Caco-2 (cell line): ENCODE measurements at regions not wholly inside any gene's neighbourhood (a gene's known extent, or its start where the extent isn't known, plus 50 kb on each side); places are given as distances from the start of the nearest gene placed in this dataset.

Experiments used
- BruUV-seq: library from RNA; stranded (reverse); fragments of 400-500 nt; replicated peaks from 2 replicates; lab custom pipeline; 2021; lab: Mats Ljungman, UMichigan
- CTCF ChIA-PET: fragments of 300-600 bp; sonication (Branson Sonifier 250); formaldehyde crosslinking; loops from one replicate; lab custom pipeline; 2022; ENCODE audit warnings: antibody characterized with exemption; lab: Charles Lee
- POLR2A ChIA-PET: fragments of 300-600 bp; sonication (Branson Sonifier 250); formaldehyde crosslinking; loops from one replicate; lab custom pipeline; 2022; ENCODE audit warnings: antibody characterized with exemption; lab: Charles Lee
- DNase-seq, 2 experiments: peaks; one replicate each; pipeline versions ENCODE4 v3.0.0 to v3.0.0-alpha.2; 2020 to 2022
- H3K27me3 ChIP-seq: replicated peaks from 2 replicates; pipeline ENCODE4 v1.6.0; 2011; ENCODE audit warnings: low read length; ENCODE audit not compliant: control insufficient read depth, insufficient read depth
- H3K36me3 ChIP-seq: 2 replicates; pipeline ENCODE4 v1.5.1; 2011; ENCODE audit warnings: low read length; ENCODE audit not compliant: control insufficient read depth, insufficient read depth
- H3K4me1 ChIP-seq: fragments of 250-450 bp; sonication (Bioruptor Pico); 2 replicates; pipeline ENCODE4 v1.5.1; 2020; ENCODE audit warnings: mild to moderate bottlenecking
- H3K4me3 ChIP-seq: 2 replicates; pipeline ENCODE4 v1.5.1; 2011; ENCODE audit warnings: low read depth, mild to moderate bottlenecking, control low read depth, low read length
- H3K9me3 ChIP-seq: fragments of 250-450 bp; sonication (Bioruptor Pico); 2 replicates; pipeline ENCODE4 v1.5.1; 2020; ENCODE audit warnings: mild to moderate bottlenecking, moderate library complexity
- H3K27ac Mint-ChIP-seq: one replicate; pipeline ENCODE4 v1.8.0; 2022; ENCODE audit warnings: mixed read lengths; ENCODE audit not compliant: unreplicated experiment
- H3K27me3 Mint-ChIP-seq: one replicate; pipeline ENCODE4 v1.8.0; 2022; ENCODE audit warnings: mixed read lengths; ENCODE audit not compliant: insufficient read depth, unreplicated experiment
- H3K36me3 Mint-ChIP-seq: one replicate; pipeline ENCODE4 v1.8.0; 2022; ENCODE audit warnings: mild to moderate bottlenecking, mixed read lengths; ENCODE audit not compliant: insufficient read depth, unreplicated experiment
- H3K4me1 Mint-ChIP-seq: one replicate; pipeline ENCODE4 v1.8.0; 2022; ENCODE audit warnings: low read depth, mixed read lengths; ENCODE audit not compliant: unreplicated experiment
- H3K4me3 Mint-ChIP-seq: one replicate; pipeline ENCODE4 v1.8.0; 2022; ENCODE audit warnings: mild to moderate bottlenecking, moderate library complexity, mixed read lengths; ENCODE audit not compliant: unreplicated experiment
- H3K9me3 Mint-ChIP-seq: one replicate; pipeline ENCODE4 v1.8.0; 2022; ENCODE audit warnings: mixed read lengths; ENCODE audit not compliant: unreplicated experiment
- intact Hi-C: fragments of 100-400 bp; cut with micrococcal nuclease; formaldehyde crosslinking; loops from one replicate; pipeline ENCODE4 v1.10.0; 2022; ENCODE audit not compliant: unreplicated experiment
- TF ChIP-seq, protein P1 (sequence below), 2 experiments: fragments of 200-600 bp in 1 of 2; IDR thresholded peaks; 1 replicate in 1 of 2; 2 replicates in 1 of 2; pipeline versions ENCODE4 v1.5.1 to v1.8.0; 2011 to 2022; ENCODE audit warnings: antibody characterized with exemption in 1 of 2, control low read depth in 1 of 2, inconsistent platforms in 1 of 2, low read depth in 1 of 2, low read length in 1 of 2, mild to moderate bottlenecking in 1 of 2, moderate library complexity in 1 of 2; ENCODE audit not compliant: insufficient read depth in 1 of 2, severe bottlenecking in 1 of 2, unreplicated experiment in 1 of 2

DNA sequence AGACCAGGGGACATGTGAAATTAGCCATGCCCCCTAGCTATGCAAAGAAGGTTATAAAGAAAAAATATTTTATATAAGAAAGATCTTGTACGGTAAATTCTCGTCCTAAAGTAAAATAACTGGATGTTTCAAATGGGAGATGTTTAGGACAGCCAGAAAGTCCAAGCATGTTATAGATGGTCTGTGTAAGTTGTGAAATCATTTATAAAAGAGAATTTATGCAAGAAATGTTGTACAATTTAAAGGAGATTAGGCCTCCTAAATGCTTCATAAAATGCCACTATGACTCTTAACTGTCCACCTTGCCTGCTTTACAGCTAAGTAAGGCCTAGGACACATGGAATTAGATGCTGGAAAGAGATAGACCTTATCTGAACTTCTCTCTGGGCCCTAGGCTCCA lies 118.1 kb upstream of the POGK start:
- intact Hi-C loops: no loop called here
- Mint-ChIP-seq H3K27me3 (no peaks in the 10 kb centered on the region), H3K4me1 (no peaks in the 10 kb centered on the region), H3K9me3 (peaks cover 18% of the 10 kb centered on the region), H3K36me3 (no peaks in the 10 kb centered on the region), H3K27ac (no peak overlapping the region), H3K4me3 (no peak overlapping the region)
- ChIA-PET POLR2A (no interaction called here), CTCF (no interaction called here)
- peak in 1 of 2 experiments; percentile 4 for DNase-seq
- TF ChIP-seq, protein P1, sequence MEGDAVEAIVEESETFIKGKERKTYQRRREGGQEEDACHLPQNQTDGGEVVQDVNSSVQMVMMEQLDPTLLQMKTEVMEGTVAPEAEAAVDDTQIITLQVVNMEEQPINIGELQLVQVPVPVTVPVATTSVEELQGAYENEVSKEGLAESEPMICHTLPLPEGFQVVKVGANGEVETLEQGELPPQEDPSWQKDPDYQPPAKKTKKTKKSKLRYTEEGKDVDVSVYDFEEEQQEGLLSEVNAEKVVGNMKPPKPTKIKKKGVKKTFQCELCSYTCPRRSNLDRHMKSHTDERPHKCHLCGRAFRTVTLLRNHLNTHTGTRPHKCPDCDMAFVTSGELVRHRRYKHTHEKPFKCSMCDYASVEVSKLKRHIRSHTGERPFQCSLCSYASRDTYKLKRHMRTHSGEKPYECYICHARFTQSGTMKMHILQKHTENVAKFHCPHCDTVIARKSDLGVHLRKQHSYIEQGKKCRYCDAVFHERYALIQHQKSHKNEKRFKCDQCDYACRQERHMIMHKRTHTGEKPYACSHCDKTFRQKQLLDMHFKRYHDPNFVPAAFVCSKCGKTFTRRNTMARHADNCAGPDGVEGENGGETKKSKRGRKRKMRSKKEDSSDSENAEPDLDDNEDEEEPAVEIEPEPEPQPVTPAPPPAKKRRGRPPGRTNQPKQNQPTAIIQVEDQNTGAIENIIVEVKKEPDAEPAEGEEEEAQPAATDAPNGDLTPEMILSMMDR (IDR thresholded peaks at IDR 0.05; ENCODE audit: insufficient read depth in 1 of 2, low read depth in 1 of 2, low read length in 1 of 2, severe bottlenecking in 1 of 2, unreplicated experiment in 1 of 2): no peak
- Histone ChIP-seq H3K36me3 (no peaks in the 10 kb centered on the region), H3K27me3 (no peaks in the 10 kb centered on the region), H3K4me3 (no peak overlapping the region), H3K9me3 (peaks cover 22% of the 10 kb centered on the region), H3K4me1 (no peaks in the 10 kb centered on the region)
- BruUV-seq: no TSS peak

- H3K4me1 ChIP-seq: no peaks in the 10 kb centered on the region
- Mint-ChIP-seq H3K4me1 (no peaks in the 10 kb centered on the region), H3K36me3 (no peaks in the 10 kb centered on the region), H3K4me3 (no peak overlapping the region), H3K9me3 (peaks cover 31% of the 10 kb centered on the region), H3K27ac (no peak overlapping the region), H3K27me3 (no peaks in the 10 kb centered on the region)
- TF ChIP-seq, protein P1 (IDR thresholded peaks at IDR 0.05; ENCODE audit: insufficient read depth in 1 of 2, low read depth in 1 of 2, low read length in 1 of 2, severe bottlenecking in 1 of 2, unreplicated experiment in 1 of 2): no peak
- POLR2A ChIA-PET: no interaction called here
- no TSS peak for BruUV-seq
- intact Hi-C loops: no loop called here
- no peaks in the 10 kb centered on the region for H3K36me3 ChIP-seq
- no peaks in the 10 kb centered on the region for H3K27me3 ChIP-seq
- DNase-seq: no peak
- CTCF ChIA-PET: no interaction called here
- no peak overlapping the region for H3K4me3 ChIP-seq
- no peaks in the 10 kb centered on the region for H3K9me3 ChIP-seq
These were observed 108.9 kb upstream of the POGK start for GRCh38 chr1:166730299-166730888.

DNA sequence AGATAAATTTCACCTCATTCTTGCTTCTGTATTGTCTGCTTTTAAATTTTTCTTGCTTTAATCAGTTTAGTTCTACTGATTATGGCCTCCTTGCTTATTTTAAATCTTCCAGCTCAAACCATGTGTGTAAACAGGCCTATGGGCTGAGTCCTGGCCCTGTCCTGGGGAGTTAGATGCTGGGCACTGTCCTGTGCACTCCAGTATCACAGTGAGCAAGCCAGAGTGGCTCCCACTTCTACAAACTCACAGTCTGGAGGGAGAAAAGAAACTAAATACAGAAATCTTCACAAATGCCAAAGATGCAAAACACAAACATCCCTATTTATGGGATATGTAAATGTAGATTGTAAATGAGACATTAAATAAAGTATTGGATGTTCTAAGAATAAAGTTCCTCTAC lies 101.1 kb upstream of the POGK start:
- Mint-ChIP-seq H3K27me3 (no peaks in the 10 kb centered on the region), H3K4me3 (no peak overlapping the region), H3K36me3 (no peaks in the 10 kb centered on the region), H3K9me3 (no peaks in the 10 kb centered on the region), H3K4me1 (no peaks in the 10 kb centered on the region), H3K27ac (no peak overlapping the region)
- no peaks in the 10 kb centered on the region for H3K4me1 ChIP-seq
- no TSS peak for BruUV-seq
- ChIA-PET POLR2A (no interaction called here), CTCF (no interaction called here)
- H3K36me3 ChIP-seq: no peaks in the 10 kb centered on the region
- H3K4me3 ChIP-seq: no peak overlapping the region
- H3K27me3 ChIP-seq: no peaks in the 10 kb centered on the region; the same call in 1 of the 2 replicates
- DNase-seq: no peak
- TF ChIP-seq, protein P1 (IDR thresholded peaks at IDR 0.05; ENCODE audit: insufficient read depth in 1 of 2, low read depth in 1 of 2, low read length in 1 of 2, severe bottlenecking in 1 of 2, unreplicated experiment in 1 of 2): no peak
- intact Hi-C loops: no loop called here
- no peaks in the 10 kb centered on the region for H3K9me3 ChIP-seq
